ENCODE measurements at regions not wholly inside any gene's neighbourhood (a gene's known extent, or its start where the extent isn't known, plus 50 kb on each side); places are given as distances from the start of the nearest gene placed in this dataset.
"Not testable (repeated sequence)": the region's sequence is repeated elsewhere in the genome, so short reads cannot be mapped to it uniquely, and the experiment has no call there.

GRCh38 chr1:208717525-208717924 lies 473.3 kb upstream of the PLXNA2 start:
- DNase-seq (ENCODE audit: low spot score): no peak

GRCh38 chr1:208722592-208722991 lies 478.4 kb upstream of the PLXNA2 start:
- no peak for DNase-seq (ENCODE audit: low spot score)

- DNase-seq (ENCODE audit: low spot score): no peak
These were observed 479.9 kb upstream of the PLXNA2 start for GRCh38 chr1:208724079-208724478.

- DNase-seq (ENCODE audit: low spot score): no peak
These were observed 484.6 kb upstream of the PLXNA2 start for GRCh38 chr1:208728815-208729214.

GRCh38 chr1:208731981-208732821 lies 488.0 kb upstream of the PLXNA2 start:
- no peak for DNase-seq (ENCODE audit: low spot score)

- DNase-seq (ENCODE audit: low spot score): no peak
These were observed 493.0 kb upstream of the PLXNA2 start for GRCh38 chr1:208737161-208737560.

GRCh38 chr1:208737922-208738321 lies 493.7 kb upstream of the PLXNA2 start:
- no peak for DNase-seq (ENCODE audit: low spot score)

GRCh38 chr1:208739636-208740035 lies 495.5 kb upstream of the PLXNA2 start:
- not testable (repeated sequence) for DNase-seq (ENCODE audit: low spot score)

- no peak for DNase-seq (ENCODE audit: low spot score)
These were observed 497.1 kb upstream of the PLXNA2 start for GRCh38 chr1:208741296-208741695.

DNA sequence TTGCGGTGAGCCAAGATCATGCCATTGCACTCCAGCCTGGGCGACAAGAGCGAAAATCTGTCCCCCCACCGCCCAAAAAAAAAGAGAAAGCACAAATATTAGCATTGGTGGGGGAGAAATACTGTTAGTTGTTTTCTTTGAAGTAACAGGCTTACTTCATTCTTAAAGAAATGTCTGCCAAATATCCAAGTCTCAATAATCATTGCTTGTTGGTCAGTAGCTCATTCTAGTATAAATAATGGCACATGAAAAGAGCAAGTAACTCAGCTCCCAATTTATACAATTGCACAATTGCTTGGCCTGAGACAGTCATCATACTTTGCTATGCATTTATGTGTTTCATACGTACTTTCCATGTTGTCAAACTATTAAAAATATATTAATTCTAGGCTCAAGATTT lies 499.2 kb upstream of the PLXNA2 start:
- no peak for DNase-seq (ENCODE audit: low spot score)

- no peak for DNase-seq (ENCODE audit: low spot score)
These were observed 503.8 kb upstream of the PLXNA2 start for GRCh38 chr1:208747979-208748378.

DNA sequence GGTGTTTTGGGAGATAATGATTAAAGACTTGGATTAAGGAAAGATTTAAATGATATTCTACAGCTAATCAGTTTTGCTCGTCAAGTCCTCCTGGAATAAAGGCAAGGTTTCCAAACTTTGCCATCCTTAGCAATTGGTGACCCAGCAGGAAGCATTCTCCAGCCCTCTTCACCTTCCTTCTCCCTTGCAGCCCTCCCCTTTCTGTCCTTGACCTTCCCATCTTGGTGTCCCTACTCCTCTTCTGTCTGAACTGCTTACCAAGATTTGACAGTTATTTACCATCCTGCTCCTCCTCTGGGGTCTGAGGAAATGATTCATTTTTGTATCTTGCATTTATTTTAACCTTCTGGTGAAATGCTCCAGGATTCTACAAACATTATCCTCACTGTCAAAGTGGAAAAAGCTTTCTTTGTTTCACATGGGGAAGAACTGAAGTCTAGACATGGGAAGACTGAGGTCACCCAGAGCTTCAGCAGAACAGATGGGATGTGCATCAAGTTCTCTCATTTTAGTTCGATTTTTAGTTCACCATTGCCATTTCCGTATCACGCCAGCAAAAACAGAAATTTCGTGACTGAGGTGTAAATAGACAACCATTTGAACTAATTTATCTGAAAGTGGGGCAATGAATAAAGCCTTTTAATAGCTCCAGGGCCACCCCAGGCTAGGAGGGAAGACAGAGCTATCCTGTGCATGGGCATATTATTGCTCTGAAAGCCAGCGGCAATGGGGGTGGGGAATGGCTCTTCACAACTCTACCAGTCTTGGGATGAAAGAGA lies 504.4 kb upstream of the PLXNA2 start:
- no peak for DNase-seq (ENCODE audit: low spot score)

- DNase-seq (ENCODE audit: low spot score): no peak
These were observed 512.3 kb upstream of the PLXNA2 start for GRCh38 chr1:208756339-208756981.

- DNase-seq (ENCODE audit: low spot score): no peak
These were observed 513.7 kb upstream of the PLXNA2 start for GRCh38 chr1:208757846-208758245.

GRCh38 chr1:208759255-208759654 lies 515.1 kb upstream of the PLXNA2 start:
- DNase-seq (ENCODE audit: low spot score): no peak

DNA sequence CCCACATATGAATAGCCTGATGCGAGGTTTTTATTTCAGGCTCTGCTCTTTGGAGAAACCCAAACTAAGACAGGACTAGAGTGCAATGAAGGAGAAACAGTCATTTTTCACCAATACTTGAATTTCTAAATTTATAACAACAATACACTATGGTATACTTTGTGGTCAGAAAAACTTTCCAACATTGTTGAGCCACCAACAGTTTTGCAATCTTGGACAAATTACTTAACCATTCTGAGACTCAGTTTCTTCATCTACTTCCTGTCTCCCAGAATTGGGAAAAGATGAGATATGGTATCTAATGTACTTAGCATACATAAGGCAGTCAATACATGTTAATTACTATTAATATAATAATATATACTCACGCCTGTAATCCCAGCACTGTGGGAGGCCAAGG lies 519.8 kb upstream of the PLXNA2 start:
- DNase-seq (ENCODE audit: low spot score): no peak

DNA sequence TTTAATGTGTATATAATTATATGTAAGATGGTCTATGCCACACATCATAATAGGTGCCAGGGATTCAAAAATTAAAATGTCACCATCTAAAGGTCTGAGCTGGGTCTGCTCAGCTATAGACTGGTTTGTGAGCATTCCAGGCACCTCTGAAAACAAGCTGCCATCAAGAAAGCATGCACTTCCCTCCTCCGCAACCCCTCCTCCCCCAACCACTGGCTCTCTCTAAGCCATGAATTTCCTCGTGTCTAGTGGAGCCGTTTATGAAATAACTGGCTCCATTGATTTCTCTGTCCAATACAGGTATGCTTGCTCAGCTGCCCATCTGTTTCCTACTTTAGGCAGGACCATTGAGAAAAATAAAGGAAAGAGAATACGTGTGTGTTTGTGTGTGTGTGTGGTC lies 522.6 kb upstream of the PLXNA2 start:
- no peak for DNase-seq (ENCODE audit: low spot score)

DNA sequence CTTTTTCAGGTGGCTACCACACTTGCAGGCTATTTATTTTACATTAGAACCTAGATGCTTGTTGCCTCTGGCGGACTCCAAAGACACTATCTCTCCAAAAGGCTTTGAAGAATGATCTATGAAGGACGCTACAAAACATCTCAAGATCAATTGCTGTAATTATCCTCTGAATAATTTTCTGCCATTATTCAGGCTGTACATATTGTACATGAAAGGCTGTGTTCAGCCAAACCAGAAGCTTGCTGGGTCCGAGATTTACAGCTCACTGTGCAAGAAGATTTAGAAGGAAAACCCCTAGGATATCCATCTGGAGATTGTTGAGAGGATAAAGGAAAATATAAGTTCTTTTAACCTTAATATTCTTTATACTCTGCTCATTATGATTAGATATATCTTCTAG lies 523.6 kb upstream of the PLXNA2 start:
- no peak for DNase-seq (ENCODE audit: low spot score)

- no peak for DNase-seq (ENCODE audit: low spot score)
These were observed 528.7 kb upstream of the PLXNA2 start for GRCh38 chr1:208772891-208773290.

DNA sequence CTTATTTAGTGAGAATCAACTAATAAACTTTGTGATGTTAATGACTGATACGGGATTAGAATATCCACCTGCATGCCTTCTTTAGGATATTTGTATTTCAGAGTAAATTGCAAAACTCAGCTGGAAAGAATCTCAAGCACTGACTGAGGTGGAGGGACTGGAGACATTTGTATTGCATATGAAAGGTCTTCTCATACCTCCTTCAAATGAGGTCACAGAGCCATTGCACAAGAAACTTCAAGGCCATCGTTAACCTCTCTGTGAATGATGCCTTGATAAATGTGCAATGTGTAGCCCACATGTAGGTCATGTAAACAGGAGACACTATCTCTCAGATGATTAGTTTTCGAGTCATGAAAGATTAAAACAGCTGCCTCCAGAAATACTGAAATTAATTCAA lies 531.7 kb upstream of the PLXNA2 start:
- no peak for DNase-seq (ENCODE audit: low spot score)

DNA sequence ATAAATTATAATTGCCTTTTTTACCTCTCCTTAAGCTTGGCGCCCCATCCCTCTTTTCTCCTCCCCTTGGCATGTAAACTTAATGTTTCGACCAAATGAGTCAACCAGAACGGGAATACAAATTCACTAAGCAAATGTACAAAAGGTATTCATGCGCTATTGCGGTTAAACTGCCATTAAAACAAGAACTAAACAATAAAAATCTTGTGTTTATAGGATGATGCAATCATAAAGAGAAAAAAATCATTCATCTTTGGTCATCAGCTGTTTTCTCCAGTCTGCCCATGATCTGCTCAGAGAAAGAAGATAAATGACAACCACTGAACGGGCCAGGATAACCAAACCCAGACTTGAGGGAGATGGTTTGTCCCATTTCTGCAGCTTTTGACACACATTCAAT lies 534.2 kb upstream of the PLXNA2 start:
- no peak for DNase-seq (ENCODE audit: low spot score)

- DNase-seq (ENCODE audit: low spot score): no peak
These were observed 537.3 kb upstream of the PLXNA2 start for GRCh38 chr1:208781391-208782045.

Data from AG20443 (cell line).